Hepatic stellate cell (primary cell): ENCODE measurements at regions not wholly inside any gene's neighbourhood (a gene's known extent, or its start where the extent isn't known, plus 50 kb on each side); places are given as distances from the start of the nearest gene placed in this dataset.

Experiments used
- DNase-seq: peaks from one replicate; pipeline ENCODE4 v3.0.0; 2011; ENCODE audit warnings: low spot score

DNA sequence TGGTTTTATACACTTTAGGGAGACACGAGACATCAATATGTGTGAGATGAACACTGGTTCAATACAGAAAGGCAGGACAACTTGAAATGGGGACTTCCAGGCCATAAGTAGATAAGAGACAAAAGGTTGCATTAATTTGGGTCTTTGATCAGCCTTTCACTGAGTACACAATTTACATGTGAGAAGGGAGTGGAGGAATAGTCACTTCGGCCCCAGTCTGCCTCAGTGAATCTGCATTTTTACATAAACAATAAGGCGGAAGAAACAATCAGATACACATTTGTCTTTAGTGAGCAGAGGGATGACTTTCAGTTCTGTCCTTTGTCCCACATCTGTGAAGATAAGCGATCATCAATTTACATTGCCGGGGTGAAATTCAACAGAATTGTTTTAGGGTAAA is 104.3 kb upstream of the ARL4C start:
- DNase-seq: no peak

DNA sequence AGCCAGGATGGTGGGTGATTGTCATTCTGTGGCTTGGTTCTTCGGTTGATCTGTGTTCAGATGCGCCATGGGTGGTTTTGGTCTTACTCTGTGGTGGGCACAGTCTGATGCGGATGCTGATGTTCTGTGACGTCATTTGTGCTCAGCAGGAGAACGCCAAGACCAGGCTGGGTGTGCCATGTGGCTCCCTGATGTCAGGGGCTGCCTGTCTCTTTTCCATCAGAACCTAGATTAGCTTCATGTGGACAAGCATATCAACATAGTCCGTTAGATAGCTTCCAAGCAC is 100.6 kb upstream of the ARL4C start:
- no peak for DNase-seq

DNA sequence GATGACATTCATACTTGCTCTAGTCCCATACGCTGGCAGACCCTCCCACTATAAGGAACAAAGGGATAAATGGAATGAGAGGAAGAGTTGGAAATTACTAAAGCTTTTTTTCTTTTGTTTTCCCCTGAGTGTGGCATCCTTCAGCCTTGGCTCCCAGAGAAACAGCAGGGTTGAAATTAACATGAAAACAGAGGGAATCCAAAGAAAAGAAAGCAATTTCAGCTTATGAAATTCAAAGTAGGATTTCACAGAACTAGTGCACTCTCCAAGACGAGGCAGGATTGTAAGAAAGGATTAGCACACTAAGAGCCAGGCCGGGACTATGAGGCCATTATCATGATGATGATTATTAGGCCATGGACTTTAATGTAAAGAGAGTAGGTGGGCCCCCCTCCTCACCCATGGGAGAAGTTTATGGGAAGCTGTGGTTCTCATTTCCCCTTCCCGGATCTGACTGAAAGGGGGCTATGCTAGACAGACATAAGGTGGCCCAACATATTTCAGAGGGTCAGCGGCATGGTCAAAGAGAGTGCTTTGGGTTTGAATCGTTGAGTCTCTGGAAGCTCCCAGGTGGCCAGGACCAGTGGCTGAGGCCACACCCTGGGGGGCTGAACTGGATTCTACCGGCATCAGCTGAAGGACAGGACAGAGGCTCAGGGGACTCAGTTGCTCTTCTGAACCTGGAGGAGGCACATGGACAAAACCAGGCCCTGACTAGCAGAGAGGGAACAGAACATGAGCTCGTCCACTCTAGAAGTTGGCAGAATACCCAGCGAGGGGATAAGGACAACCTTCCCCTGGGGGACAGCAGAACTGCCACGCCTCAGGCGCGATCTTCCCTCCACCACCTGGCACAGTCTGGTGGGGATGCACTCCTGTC is 100.1 kb upstream of the ARL4C start:
- no peak for DNase-seq

DNA sequence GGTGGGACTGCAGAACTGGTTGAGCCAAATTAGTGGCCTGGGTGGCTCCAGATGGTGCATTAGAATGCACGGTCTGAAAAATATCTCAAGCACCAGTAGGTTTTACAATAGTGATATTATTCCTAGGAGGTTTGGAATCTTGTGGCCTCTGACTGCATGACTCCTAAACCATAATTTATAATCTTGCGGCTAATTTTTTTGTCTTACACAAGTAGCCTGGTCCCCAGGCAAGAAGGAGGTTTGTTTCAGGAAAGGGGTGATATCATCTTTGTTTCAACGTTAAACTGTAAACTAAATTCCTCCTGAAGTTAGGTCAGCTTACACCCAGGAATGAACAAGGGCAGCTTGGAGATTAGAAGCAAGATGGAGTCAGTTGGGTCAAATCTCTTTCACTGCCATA is 98.9 kb upstream of the ARL4C start:
- DNase-seq: no peak

DNA sequence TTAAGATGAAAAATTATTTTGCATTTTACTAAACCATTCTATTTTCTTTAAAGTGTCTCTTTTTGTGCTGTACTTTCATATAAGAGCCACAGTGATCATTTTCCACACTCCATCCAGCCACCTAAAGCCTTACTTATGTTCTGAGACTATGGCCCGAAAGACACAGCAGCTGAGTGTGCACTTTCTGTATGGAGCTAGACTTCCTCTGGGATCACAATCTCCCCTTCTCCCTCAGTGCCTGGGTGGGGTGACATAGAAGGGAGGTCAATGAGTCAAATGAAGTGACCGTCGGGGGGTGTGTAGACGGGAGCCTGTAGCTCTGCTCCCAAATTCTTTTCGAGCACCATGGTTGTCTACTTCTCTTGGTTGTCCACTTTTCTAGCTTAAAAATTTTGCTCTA is 97.8 kb upstream of the ARL4C start:
- no peak for DNase-seq

DNA sequence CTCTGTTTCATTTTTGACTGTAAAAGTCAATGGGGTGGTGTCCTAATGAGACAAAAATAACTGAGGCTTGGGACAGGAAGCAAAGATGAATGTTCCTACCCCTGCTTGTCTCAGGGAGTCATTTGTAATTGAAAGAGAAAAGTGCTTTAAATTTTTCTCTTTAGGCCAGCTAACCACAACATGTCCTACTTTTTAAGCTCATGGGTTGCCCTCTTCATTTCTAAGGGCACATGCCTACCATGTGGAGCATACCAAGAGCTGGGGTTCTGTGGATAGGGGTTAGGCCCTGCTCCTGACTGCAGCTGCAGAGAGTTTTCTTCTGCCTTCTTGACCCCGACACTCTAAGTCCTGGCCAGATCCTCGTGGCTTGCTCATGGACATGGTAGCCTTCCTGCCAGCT is 96.8 kb upstream of the ARL4C start:
- DNase-seq: peak; percentile 28

DNA sequence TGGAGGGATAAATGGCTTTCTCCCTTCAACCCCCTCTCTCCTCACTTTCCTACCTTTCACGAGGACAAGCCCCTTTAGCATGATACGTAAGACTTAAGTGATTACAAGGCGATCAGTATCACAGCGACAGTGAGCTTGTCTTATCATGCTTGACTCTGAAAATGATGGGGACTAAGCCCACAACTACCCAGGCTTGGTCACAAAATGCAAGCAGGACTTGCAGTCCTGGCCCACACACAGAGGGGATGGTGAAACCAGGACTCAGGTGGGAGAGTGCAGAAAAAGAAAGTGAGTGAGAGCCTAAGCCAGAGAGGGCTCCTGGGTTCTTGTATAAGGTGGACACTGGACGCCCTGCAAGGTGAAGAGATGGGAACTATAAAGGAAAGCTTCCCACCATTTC is 95.7 kb upstream of the ARL4C start:
- DNase-seq: no peak

DNA sequence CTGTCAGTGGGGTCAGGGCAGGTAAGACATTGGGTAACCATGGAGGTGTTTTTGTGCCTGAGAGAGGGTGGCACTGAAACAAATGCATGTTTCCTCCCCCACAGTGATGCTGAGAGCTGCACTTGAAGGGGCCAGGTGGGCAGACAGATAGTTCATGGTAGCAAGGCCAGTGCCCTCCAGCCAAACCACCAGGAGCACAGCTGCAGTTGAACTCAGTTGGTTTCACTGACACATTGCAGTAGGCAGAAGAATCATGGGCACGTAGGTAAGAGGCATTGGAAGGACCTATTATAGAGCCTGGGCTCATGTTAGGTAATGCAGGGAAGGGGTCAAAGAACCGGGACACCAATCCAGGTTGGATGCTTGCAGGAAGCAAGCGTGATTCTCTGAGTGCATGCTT is 93.2 kb upstream of the ARL4C start:
- no peak for DNase-seq

DNA sequence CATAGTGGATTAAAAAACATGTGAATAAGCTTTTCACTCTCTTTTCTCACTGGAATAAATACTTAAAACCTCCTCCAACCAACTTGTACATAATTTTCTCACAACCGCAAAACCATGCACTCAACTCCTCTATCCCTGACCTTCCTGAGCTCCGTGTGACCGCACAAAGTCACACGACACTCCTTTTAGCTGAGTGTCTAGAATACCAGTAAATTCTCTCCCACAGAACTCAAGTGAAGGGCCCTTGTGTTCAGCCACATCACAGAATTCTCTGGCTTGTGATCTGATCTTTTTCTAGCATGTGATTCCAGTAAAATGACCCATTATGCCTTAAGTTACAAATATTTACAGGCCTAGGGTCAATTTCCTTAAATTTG is 91.2 kb upstream of the ARL4C start:
- no peak for DNase-seq

DNA sequence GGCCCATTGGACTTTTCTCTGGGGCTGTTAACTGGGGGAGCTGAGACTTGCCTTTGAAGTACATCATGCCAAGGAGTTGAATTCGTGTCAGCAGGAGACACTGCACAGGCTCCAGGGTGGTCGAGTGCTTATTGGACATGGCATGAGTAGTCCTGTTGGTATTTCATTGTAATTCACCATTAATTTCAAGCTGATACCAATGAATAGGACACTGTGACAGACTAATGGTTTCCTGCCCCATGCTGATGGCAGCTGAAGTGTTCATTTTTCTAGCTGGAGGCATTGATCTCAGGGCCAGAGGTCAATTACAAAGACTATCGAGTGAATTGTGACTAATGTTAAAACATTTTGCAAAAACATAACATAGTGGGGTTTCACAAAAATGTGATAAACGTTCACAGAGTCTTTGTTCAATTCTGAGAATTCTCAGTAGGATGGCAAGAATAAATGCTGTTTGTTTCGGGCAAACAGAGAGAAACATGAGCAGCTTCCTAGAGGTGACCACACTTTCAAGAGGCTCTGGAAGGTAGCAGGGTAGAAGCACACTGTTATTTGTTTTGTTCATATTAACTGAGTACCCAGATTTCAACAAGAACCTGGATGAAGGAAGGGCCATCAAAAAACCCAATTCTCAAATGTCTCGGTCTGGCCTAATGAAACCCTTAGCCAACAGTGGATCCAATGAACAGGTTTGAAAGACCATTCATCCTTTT is 90.6 kb upstream of the ARL4C start:
- DNase-seq: no peak

DNA sequence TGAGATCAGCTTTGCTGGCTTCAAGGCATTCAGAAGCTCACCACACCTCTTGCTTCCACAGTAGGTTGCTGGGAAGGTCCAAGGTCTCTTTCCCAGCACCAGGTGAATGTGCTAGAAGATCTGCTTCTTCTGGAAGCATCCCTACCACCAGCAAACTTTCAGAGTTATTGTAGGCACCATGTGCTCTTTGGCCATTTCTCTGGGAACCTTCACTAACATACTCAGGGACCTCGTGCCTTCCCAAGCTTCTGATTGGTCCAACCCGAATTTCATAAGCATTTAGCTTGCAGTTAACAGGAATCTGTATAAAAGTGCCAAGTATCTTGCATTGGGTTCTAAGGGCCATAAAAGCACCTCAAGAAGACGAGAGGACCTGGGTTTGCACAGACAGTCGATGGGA is 86.5 kb upstream of the ARL4C start:
- no peak for DNase-seq

DNA sequence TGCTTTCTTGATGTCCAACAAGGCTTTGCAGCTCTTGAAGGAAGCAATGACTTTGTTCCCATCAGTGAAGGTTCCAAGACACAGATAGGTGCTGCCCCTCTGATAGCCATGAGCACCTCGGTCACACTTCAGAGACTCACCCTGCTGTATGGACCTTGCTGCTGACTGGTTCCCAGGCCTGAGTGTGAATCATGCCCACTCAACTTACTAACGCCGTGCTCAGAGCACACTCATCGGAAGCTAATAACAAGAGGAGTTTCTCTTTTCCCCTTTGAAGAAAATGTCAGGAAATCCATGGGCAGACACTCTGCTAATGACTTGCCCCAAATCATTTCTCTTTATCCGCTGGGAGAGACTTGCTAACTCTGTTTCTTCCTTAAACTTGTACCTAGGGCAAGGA is 83.8 kb upstream of the ARL4C start:
- no peak for DNase-seq

DNA sequence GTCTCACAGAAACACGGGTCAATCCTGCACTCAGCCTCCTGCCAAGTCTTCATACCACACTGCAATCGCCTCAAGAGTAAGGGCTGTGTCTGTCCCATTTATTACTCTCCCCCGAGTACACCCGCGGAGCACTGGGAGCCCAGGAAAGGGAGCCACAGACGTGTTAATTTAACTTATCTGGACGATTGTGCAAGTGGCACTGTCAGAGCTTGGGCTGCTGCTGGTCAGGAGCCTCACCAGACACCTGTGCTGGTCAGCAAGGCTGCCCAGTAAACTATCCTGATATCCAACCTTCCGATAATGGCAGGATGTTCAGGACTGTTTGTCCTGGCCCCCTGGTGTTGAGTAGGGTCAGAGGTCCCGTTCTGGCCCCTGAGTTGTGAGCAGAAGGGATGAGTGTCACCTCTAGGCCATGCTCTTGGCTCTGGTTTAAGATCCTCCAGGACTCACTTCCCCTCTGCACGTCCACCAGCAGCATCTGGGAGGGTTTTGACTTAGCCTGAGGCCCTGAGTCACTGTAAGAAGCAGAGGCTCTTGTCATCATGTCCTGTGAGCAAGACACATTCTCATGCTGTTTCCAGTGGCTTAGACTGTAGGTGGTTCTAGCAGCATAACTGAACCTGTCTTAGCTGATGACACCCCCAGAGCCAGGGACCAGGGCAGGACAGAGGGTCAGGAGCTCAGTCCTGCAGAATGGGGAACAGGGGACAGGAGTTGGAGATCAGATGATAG is 82.5 kb upstream of the ARL4C start:
- no peak for DNase-seq

DNA sequence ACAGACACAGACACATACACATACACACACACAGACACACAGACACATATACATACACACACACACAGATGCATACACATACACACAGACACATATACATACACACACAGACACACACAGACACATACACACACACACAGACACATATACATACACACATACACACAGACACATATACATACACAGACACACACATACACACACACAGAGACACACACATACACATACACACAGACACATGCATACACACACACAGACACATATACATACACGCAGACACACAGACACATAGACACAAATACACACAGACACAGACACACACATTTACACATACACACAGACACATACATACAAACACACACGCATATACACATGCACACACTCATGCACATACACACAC is 81.5 kb upstream of the ARL4C start:
- no peak for DNase-seq

DNA sequence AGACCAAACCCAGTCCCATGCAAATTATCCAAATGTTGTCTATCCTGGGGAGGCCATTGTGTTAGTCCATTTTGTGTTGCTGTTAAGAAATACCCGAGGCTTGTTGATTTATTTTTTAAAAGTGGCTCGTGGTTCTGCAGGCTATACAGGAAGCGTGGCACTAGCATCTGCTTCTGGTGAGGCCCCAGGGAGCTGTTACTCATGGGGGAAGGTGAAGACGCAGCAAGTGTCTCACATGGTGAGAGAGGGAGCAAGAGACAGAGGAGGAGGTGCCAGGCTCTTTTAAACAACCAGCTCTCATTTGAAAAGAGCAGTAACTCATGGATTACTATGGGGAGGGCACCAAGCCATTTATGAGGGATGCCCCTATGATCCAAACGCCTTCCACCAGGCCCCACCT is 80.3 kb upstream of the ARL4C start:
- no peak for DNase-seq

DNA sequence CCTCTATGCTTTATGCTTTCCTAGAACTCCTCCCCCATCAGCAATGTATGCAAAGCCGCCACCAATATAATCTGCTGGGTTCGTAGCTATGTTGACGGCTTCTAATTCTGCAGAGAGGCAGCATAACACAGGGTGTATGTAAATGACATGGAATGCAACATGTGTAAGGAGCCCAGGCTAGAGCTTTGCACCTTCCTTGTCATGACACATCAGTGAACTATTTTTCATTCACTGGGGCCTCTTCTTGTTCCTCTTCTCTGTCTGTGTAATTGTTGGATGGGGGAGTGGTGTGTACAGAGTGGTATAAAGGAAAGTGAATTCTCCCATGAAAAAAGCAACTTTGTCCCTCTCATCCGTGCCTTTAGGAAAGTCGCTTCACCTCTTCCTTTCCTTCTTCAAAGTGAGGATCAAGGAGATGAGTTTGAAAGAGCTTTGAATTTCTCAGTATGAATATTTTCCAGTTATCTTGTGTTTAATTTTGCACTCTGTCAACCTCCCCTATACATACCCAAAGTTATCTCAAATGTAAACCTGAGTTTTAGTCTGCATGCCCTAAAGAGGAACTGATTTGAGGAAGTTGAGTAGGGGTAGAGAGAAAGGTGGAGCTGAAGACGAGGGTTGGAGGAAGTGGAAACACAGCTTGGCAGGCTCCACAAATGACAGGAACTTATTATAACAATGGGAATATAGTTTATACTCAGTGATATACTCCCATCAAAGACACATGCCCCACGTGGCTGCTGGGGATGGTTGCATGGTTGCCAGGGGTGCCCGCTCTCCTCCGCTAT is 74.9 kb upstream of the ARL4C start:
- DNase-seq: no peak

DNA sequence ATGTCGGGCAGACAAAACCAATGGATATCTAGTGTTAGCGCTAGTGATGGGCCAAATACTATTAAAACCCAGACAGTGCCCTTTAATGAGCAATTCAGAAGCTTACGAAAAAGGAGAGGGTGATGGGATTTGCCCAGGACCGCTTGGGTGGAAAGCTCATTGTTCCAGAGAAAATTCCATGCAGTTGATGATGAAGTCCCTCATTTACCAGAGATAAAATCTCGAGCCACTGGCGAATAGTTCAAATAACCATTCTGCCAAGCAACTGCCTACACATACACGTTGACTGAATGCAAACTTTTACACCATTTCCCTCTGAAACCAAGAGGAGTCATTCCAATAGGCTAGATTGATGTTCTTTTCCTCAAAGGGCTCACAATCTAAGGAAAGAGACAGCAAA is 73.6 kb upstream of the ARL4C start:
- DNase-seq: no peak

DNA sequence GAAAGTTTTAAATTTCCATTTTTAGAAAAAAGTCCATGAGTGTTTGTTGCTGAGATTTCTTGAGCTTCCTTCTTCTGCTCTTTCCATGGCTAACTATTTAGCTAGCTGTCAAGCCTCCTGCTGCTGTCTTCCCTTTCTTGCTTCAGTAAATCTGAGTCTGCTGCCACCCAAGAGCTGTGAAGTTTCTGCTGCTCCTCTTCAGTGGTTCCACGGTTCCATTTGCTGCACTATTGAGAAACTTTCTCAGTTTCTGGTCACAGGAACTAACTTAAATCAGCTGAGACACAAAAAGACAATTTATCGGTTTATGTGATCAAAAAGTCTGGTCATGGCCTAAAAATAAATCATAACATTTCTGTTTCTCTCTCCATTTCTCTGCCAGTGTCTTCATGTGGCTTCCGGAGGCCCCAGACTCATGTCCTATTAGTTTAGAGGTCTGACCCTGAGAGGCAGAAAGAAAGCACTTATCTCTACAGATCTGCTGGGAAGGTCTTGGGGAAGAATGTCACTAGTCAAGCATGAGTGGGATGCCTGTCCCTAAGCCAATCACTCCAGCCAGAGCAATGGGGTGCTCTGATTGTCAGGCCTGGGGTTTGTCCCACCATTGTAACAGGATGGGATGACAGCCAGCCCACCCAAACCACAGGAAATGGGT is 73.0 kb upstream of the ARL4C start:
- DNase-seq: no peak

DNA sequence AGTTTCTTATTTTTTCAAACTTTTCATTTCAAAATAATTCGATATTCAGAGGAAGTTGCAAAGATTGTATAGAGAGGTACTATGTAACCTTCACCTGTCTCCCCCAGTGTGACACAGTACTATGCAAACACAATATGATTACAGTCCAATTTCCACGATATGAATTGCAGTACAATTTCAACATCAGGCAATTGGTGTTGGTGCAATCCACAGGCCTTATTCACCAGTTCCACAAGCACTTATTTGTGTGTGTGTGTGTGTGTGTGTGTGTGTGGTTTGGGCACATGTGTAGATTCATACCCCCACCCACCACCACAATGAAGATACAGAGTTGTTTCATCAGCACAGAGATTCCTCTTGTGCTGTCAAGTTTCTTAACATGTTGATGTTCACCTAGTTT is 69.7 kb upstream of the ARL4C start:
- DNase-seq: no peak

DNA sequence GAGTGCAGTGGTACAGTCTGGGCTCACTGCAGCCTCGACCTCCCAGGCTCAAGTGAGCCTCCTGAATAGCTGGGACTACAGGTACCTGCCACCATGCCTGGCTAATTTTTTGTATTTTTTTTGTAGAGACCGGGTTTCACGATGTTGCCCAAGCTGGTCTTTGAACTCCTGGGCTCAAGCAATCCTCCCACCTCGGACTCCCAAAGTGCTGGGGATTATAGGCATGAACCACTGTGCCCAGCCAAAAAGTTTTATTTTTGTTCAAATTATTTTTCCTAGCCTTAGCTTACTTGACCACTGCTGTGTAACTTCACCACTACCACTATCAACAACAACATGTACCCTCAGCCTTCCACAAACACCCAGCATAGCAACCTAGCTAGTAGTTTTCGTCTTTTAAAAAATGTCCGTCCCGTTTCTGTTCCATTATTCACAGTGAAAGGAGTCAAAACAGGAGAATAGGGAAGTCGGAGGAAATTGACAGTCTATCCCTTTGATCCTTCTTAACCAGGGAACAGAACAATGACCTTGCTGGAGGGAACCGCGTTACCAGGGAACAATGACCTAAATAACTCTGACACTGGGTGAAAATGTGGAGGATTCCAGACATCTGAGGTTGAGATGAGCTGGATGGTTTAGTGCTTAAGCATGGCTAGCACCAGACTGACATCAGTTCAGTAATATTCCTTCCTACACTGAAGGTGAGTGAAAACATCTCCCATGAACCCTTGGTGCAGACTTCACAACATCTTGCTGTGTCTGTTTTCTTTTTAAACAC is 69.2 kb upstream of the ARL4C start:
- no peak for DNase-seq

DNA sequence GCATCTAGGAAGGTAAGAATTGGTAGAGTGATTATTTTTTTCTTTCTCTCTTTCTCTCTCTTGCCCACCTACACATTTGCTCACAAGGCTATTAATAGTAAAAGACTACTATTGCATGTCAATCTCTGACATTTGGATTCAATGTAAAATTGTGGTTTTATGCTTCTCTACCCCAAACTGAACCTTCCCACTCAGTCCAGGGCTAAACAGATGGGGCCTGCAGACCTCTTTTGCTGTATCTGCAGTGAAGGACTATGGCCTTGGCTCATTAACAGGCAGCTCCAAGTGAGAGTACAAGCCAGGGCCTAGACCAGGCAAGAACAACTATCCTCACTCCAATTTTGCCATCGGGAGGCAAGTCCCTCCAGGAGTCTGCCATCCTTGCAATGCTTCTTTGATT is 68.3 kb upstream of the ARL4C start:
- no peak for DNase-seq
